HUES64 (cell line): ENCODE measurements at regions not wholly inside any gene's neighbourhood (a gene's known extent, or its start where the extent isn't known, plus 50 kb on each side); places are given as distances from the start of the nearest gene placed in this dataset.

Experiments
- H3K27ac ChIP-seq: 2 replicates; pipeline ENCODE4 v1.7.0; 2013; ENCODE audit warnings: low read depth, low read length, inconsistent platforms
- H3K27me3 ChIP-seq: 2 replicates; pipeline ENCODE4 v1.6.1; 2013; ENCODE audit warnings: mild to moderate bottlenecking, low read length; ENCODE audit not compliant: insufficient read depth
- H3K36me3 ChIP-seq: 2 replicates; pipeline ENCODE4 v1.6.1; 2013; ENCODE audit warnings: mild to moderate bottlenecking, low read length; ENCODE audit not compliant: insufficient read depth
- H3K4me1 ChIP-seq: 2 replicates; pipeline ENCODE4 v1.6.1; 2013; ENCODE audit warnings: mild to moderate bottlenecking, low read length, moderate library complexity; ENCODE audit not compliant: insufficient read depth
- H3K4me3 ChIP-seq: 2 replicates; pipeline ENCODE4 v1.5.1; 2013; ENCODE audit warnings: mild to moderate bottlenecking, low read length, moderate library complexity
- H3K9ac ChIP-seq: 2 replicates; pipeline ENCODE4 v1.6.1; 2013; ENCODE audit warnings: mild to moderate bottlenecking, low read depth, low read length
- H3K9me3 ChIP-seq: 2 replicates; pipeline ENCODE4 v1.6.1; 2013; ENCODE audit warnings: low read depth, low read length; ENCODE audit not compliant: insufficient read depth
- WGBS: fragments of 150-250, 120-280 bp; methylation state at CpG from one replicate; pipeline ENCODE4 v1.1.7; 2013; ENCODE audit warnings: missing lambda C conversion rate; 5-methylcytosine and 5-hydroxymethylcytosine counted together

DNA sequence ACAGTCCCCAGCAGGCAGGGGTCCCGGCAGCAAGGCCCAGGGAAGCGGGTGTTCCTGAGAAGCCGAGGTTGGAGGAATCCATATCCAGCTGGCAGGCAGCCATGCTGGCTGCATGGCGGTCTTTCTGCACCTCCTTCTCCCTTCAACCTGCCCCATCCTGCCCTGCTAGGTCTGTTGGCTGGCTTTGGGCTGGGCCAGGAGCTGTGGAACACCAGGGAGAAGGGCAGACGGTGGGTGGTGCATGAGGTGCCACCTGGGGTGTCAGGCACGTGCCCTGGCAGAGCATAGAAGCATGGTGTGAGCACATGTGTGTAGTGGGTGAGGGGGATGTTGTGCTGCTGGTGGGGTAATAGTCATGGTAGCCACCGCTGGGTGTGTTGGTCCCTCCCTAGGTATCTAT lies 150.1 kb downstream of the PJA1 start:
- Histone ChIP-seq H3K27ac (no peak overlapping the region), H3K4me1 (no peaks in the 10 kb centered on the region), H3K27me3 (no peaks in the 10 kb centered on the region), H3K4me3 (no peak overlapping the region), H3K9me3 (no peaks in the 10 kb centered on the region), H3K36me3 (no peaks in the 10 kb centered on the region), H3K9ac (no peak overlapping the region)
- WGBS, result 95% methylated on average over 6 of the region's 7 CpGs

DNA sequence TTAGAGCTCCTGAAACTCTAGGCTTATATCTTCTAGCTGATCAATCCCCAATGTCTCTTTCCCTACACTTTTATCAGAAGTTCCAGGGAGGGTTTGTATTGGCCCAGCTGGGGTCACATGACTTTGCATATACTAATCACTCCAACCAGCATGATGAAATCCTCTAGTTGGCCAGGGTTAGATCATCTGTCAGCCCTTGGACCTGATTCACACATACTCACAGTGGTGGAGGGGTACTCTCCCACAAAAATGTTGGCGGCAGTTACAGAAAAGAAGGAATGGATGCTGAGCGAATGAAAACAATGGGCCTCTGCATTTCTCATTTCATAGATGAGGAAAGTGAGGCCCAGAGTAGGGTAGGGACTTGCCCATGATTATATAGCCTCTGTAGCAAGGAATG lies 151.1 kb downstream of the PJA1 start:
- no peaks in the 10 kb centered on the region for H3K4me1 ChIP-seq
- no peak overlapping the region for H3K4me3 ChIP-seq
- no peaks in the 10 kb centered on the region for H3K9me3 ChIP-seq
- H3K27ac ChIP-seq, result no peak overlapping the region
- WGBS, result 80% methylated on average over 2 of the region's 2 CpGs
- H3K9ac ChIP-seq, result no peak overlapping the region
- H3K36me3 ChIP-seq, result no peaks in the 10 kb centered on the region
- H3K27me3 ChIP-seq, result no peaks in the 10 kb centered on the region

DNA sequence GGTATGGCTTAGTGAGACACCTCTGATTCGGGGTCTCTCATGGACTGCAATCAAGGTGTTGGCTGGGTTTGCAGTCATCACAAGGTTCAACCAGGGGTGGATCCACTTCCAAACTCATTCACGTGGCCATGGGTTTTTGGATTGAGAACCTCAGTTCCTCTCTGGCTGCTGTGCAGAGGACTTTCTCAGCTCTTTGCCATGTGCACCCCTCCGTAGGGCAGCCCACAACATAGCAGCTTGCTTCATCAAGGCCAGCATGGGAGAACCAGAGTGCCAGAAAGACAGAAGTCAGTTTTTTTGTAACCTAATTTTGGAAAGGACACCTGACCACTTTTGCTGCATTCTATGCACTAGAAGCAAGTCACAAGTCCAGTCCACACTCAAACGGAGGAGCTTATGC lies 154.9 kb downstream of the PJA1 start:
- Histone ChIP-seq H3K4me3 (no peak overlapping the region), H3K9me3 (peaks cover 5% of the 10 kb centered on the region; the same call in 1 of the 2 replicates), H3K27me3 (no peaks in the 10 kb centered on the region), H3K27ac (no peak overlapping the region), H3K36me3 (no peaks in the 10 kb centered on the region), H3K4me1 (no peaks in the 10 kb centered on the region), H3K9ac (no peak overlapping the region)
- WGBS, result 79% methylated on average over 4 of the region's 4 CpGs

DNA sequence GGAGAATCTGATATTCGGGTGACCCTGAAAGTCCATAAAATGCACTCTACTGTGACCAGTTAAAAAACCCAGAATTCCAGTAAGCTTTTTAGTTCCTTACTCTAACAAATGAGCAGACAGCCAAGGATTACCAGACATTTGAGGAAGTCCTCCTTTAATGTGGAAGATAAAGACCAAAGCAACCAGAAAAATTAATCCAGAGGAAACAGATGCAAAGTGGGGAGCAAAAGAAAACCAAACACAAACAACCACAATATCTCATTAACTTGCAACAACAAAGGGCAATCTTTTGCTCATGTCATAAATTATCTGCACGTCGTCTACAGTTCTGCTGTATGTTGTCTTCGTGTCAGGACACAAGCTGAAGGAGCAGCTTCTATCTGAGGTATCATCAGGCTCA lies 164.4 kb downstream of the PJA1 start:
- peaks cover 4% of the 10 kb centered on the region; the same call in 1 of the 2 replicates for H3K9me3 ChIP-seq
- H3K4me3 ChIP-seq, result no peak overlapping the region
- WGBS, result 91% methylated on average over 4 of the region's 4 CpGs
- H3K27me3 ChIP-seq, result no peaks in the 10 kb centered on the region
- no peak overlapping the region for H3K27ac ChIP-seq
- no peak overlapping the region for H3K9ac ChIP-seq
- no peaks in the 10 kb centered on the region for H3K4me1 ChIP-seq
- H3K36me3 ChIP-seq, result no peaks in the 10 kb centered on the region

DNA sequence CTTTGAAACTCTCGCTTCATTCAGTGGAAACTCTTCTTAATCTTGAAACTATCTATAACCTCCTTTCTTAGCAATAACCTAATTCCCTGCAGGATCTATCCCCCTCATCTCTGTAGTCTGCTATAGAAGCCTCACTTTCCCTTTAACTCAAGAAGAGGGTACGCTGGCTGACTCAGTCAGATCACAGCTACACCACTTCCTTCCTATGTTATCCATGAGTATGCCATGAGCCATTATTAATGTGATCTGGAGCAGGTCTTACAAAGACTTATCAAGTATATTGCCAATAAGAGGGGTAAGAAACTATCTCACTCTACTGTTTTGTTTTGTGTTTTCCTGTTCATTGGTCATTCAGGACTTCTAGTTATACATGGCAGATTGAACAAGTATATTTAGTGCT lies 165.3 kb downstream of the PJA1 start:
- WGBS, result 74% methylated on average over 2 of the region's 2 CpGs
- H3K36me3 ChIP-seq, result no peaks in the 10 kb centered on the region
- no peaks in the 10 kb centered on the region for H3K9me3 ChIP-seq
- H3K4me3 ChIP-seq, result no peak overlapping the region
- no peak overlapping the region for H3K27ac ChIP-seq
- no peaks in the 10 kb centered on the region for H3K4me1 ChIP-seq
- H3K27me3 ChIP-seq, result no peaks in the 10 kb centered on the region
- no peak overlapping the region for H3K9ac ChIP-seq

DNA sequence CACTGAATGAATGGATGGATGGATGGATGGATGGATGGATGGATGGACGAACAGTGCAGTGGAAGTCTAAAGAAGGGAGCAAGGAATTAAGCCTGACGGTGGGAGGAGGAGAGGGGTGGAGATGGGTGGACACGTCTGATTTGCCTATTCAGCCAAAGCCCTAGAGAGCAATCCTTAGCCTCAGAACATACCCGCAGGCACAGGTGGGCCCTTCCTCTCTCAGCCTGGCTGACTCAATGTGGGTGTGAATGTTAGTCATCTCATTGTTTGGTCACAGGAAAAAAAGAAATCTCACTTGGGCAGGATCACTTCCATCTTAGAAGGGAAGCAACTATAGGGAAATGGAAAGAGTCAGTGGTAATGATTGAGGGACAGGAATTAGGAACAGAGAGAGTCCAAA lies 165.9 kb downstream of the PJA1 start:
- Histone ChIP-seq H3K27ac (no peak overlapping the region), H3K9me3 (no peaks in the 10 kb centered on the region), H3K4me1 (no peaks in the 10 kb centered on the region), H3K4me3 (no peak overlapping the region), H3K27me3 (no peaks in the 10 kb centered on the region), H3K36me3 (no peaks in the 10 kb centered on the region), H3K9ac (no peak overlapping the region)
- 62% methylated on average over 4 of the region's 4 CpGs for WGBS

DNA sequence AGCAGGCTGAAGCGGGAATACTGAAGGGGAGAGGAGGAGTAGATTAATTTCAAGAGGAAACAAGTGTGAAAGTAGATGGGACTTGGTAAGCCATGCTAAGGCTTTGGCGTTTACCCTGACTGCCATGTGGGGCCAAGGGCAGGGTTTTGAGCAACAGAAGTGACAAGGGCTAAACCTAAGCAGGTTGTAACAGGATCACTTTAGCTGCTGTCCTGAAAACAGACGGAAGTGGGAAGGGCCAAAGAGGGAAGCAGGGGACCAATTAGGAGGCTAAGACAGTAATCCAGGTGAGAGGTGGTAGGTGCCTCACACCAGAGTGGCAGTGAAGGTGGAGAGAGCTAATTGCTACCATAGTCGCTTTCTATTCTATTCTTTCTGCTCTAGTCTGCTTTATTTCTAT lies 166.5 kb downstream of the PJA1 start:
- Histone ChIP-seq H3K27me3 (no peaks in the 10 kb centered on the region), H3K9ac (no peak overlapping the region), H3K36me3 (no peaks in the 10 kb centered on the region), H3K4me3 (no peak overlapping the region), H3K4me1 (no peaks in the 10 kb centered on the region), H3K27ac (no peak overlapping the region), H3K9me3 (no peaks in the 10 kb centered on the region)
- 77% methylated on average over 4 of the region's 4 CpGs for WGBS

DNA sequence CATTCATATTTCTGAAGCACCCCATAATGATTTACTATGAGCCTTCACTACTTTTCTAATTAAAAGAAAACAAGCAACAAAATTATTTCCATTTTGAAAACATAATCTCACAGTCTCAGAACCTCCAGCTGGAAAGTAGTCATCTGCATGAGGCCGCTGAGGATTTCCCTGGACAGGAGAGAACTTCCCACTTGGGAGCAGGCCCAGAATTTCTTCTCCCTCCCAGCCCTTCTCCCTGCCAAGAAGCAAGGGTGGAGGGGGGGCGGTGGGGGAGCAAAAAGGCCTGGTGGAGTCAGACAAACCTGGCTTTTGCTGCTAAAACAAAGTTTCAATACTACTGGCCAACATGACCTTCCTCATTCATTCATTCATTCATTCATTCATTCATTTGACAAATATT lies 167.3 kb downstream of the PJA1 start:
- H3K4me1 ChIP-seq, result no peaks in the 10 kb centered on the region
- H3K27me3 ChIP-seq, result no peaks in the 10 kb centered on the region
- no peaks in the 10 kb centered on the region for H3K36me3 ChIP-seq
- no peaks in the 10 kb centered on the region for H3K9me3 ChIP-seq
- no peak overlapping the region for H3K4me3 ChIP-seq
- 90% methylated on average over 1 of the region's 2 CpGs for WGBS
- no peak overlapping the region for H3K9ac ChIP-seq
- no peak overlapping the region for H3K27ac ChIP-seq

DNA sequence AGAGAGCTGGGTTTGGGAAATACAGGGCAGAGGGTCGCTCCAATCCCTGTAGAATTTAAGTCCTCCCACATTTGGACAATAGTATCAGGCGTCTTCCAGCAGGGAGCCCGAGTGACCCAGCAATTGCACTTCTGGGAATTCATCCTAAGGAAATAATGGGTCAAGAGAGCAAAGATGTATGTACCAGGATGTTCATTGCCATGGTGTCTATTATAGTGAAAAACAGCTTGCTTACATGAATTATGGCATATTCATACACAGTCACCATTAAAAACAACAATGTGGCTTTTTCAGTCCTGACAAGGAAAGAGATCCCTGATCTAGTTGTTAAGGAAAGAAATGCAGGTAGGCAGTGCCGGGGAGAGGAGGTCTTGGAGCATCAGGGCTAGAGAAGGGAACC lies 167.7 kb downstream of the PJA1 start:
- H3K4me3 ChIP-seq, result no peak overlapping the region
- no peak overlapping the region for H3K9ac ChIP-seq
- H3K36me3 ChIP-seq, result no peaks in the 10 kb centered on the region
- no peak overlapping the region for H3K27ac ChIP-seq
- no peaks in the 10 kb centered on the region for H3K9me3 ChIP-seq
- 96% methylated on average over 4 of the region's 4 CpGs for WGBS
- H3K27me3 ChIP-seq, result no peaks in the 10 kb centered on the region
- no peaks in the 10 kb centered on the region for H3K4me1 ChIP-seq

DNA sequence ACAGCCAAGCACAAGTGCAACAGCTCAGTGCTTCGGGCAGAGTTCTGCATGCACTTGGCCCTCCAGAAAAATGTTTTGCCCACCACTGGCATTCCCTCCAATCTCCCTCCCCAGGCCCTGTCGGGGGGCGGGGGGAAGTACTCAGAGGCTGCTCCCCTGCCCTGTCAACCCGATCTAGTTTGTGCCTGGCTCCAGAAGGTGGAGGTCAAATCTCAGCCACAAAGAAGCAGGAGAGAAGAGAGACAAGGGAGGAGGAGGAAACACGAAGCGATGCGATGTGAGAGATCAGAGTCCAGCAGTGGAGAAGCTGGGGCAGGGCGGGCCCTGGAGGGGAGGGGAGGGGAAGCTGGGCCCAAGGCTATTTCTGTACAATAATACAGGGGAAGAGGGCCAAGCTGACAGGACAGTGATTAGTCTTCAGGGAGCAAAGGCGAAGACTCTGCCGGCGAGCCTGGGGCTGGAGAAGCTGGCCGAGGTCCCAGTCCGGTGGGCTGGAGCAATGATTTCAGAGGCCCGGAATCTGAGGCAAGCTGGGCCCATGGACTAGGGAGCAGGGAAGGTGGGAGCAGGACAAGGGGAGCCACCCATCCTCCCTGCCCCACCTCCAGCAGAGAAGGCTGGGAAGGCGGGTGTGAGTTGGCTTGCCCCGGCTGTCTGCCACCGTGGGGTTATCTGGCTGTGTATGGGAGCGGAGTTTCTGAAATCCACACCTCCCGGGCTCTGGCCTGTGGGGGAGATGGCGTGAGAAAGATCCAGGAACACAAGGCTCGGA lies 167.1 kb downstream of the EFNB1 start:
- WGBS, result 85% methylated on average over 19 of the region's 21 CpGs
- H3K27me3 ChIP-seq, result no peaks in the 10 kb centered on the region
- no peak overlapping the region for H3K4me3 ChIP-seq
- no peaks in the 10 kb centered on the region for H3K9me3 ChIP-seq
- no peaks in the 10 kb centered on the region for H3K4me1 ChIP-seq
- no peak overlapping the region for H3K27ac ChIP-seq
- no peak overlapping the region for H3K9ac ChIP-seq
- H3K36me3 ChIP-seq, result no peaks in the 10 kb centered on the region

DNA sequence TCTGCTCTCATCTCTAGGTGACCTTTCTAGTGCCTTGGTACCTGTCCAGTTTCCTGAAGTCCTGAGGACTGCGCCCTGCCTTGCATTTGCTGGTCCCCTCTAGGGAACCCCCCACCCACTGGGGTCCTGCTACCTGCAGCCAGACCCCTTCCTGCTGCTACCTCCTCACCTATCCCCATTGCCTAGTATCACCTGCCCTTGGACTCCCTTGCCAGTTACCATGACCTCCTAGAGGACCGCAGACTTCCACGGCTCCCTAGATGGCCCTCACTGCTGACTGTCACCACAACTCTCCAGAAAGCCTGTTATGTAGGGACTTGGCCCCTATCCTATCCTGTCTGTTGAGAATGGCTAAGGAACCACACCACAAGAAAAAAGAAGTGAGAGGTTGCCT lies 166.6 kb downstream of the EFNB1 start:
- H3K36me3 ChIP-seq, result no peaks in the 10 kb centered on the region
- no peak overlapping the region for H3K9ac ChIP-seq
- no peak overlapping the region for H3K27ac ChIP-seq
- 93% methylated on average over 3 of the region's 3 CpGs for WGBS
- H3K9me3 ChIP-seq, result no peaks in the 10 kb centered on the region
- peaks cover 4% of the 10 kb centered on the region; the same call in 1 of the 2 replicates for H3K4me1 ChIP-seq
- no peaks in the 10 kb centered on the region for H3K27me3 ChIP-seq
- H3K4me3 ChIP-seq, result no peak overlapping the region

DNA sequence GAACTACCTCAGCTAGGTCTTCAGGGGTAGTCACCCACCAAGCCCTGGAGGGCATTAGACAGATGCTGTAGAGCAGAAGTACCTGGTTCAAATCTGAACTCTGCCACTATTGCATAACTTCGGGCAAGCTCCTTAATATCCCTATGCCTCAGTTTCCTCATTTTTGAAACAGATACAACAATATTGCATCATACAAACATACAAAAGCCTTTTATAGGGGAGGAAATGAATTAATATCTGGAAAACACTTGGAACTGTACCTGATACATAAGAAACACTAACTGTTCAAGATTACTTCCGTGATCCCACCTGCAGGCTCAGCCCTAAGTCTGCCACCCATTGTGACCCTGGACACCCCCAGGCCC lies 166.1 kb downstream of the EFNB1 start:
- no peaks in the 10 kb centered on the region for H3K9me3 ChIP-seq
- peaks cover 6% of the 10 kb centered on the region; the same call in 1 of the 2 replicates for H3K4me1 ChIP-seq
- no peak overlapping the region for H3K4me3 ChIP-seq
- no peak overlapping the region for H3K9ac ChIP-seq
- H3K36me3 ChIP-seq, result no peaks in the 10 kb centered on the region
- WGBS, result 98% methylated on average over 2 of the region's 2 CpGs
- H3K27me3 ChIP-seq, result no peaks in the 10 kb centered on the region
- H3K27ac ChIP-seq, result no peak overlapping the region
